Panc1 (cell line): ENCODE measurements at regions not wholly inside any gene's neighbourhood (a gene's known extent, or its start where the extent isn't known, plus 50 kb on each side); places are given as distances from the start of the nearest gene placed in this dataset.

Experiments
- ATAC-seq: fragments of 200-7000 bp; cut with Tn5 transposase; 2 replicates; pipeline ENCODE4 v1.9.1; 2020; ENCODE audit warnings: mild to moderate bottlenecking, moderate library complexity
- BruUV-seq: library from RNA; stranded (reverse); fragments of 400-500 nt; replicated peaks from 2 replicates; lab custom pipeline; 2021; lab: Mats Ljungman, UMichigan
- CTCF ChIA-PET: fragments of 300-600 bp; sonication (Branson Sonifier 250); formaldehyde crosslinking; loops from one replicate; lab custom pipeline; 2022; ENCODE audit warnings: antibody characterized with exemption; lab: Charles Lee
- POLR2A ChIA-PET: fragments of 300-600 bp; sonication (Branson Sonifier 250); formaldehyde crosslinking; loops from one replicate; lab custom pipeline; 2022; ENCODE audit warnings: antibody characterized with exemption; lab: Charles Lee
- DNase-seq: peaks from one replicate; pipeline ENCODE4 v3.0.0-alpha.2; 2010; ENCODE audit warnings: low read depth, low spot score
- H3K27ac ChIP-seq: 2 replicates; pipeline ENCODE4 v1.5.1; 2011; ENCODE audit warnings: mild to moderate bottlenecking, low read length, inconsistent platforms
- H3K27me3 ChIP-seq: fragments of 200-500 bp; sonication (Bioruptor generic); 2 replicates; pipeline ENCODE4 v1.6.0; 2014; ENCODE audit warnings: low read length, inconsistent platforms; ENCODE audit not compliant: control insufficient read depth, insufficient read depth
- H3K36me3 ChIP-seq: fragments of 200-500 bp; sonication (Bioruptor generic); 2 replicates; pipeline ENCODE4 v1.5.1; 2014; ENCODE audit warnings: inconsistent platforms, mild to moderate bottlenecking, low read length, moderate library complexity; ENCODE audit not compliant: control insufficient read depth, insufficient read depth
- H3K4me1 ChIP-seq: 2 replicates; pipeline ENCODE4 v1.5.1; 2011; ENCODE audit warnings: inconsistent platforms, mild to moderate bottlenecking, low read length, moderate library complexity; ENCODE audit not compliant: control insufficient read depth, insufficient read depth
- H3K4me3 ChIP-seq, 2 experiments: 2 replicates each; pipeline ENCODE4 v1.5.1; 2011 to 2012; ENCODE audit warnings: low read depth in 2 of 2, low read length in 2 of 2, mild to moderate bottlenecking in 2 of 2, inconsistent platforms in 1 of 2, moderate library complexity in 1 of 2
- H3K9me3 ChIP-seq: fragments of 200-500 bp; sonication (Bioruptor generic); 2 replicates; pipeline ENCODE4 v1.5.1; 2014; ENCODE audit warnings: low read depth, mild to moderate bottlenecking, inconsistent platforms, low read length, moderate library complexity; ENCODE audit not compliant: control insufficient read depth, insufficient read depth
- POLR2AphosphoS5 ChIP-seq: IDR thresholded peaks from 2 replicates; pipeline ENCODE4 v1.6.1; 2012; ENCODE audit warnings: mild to moderate bottlenecking, low read depth, low read length, moderate library complexity
- SIN3A ChIP-seq: IDR thresholded peaks from 2 replicates; pipeline ENCODE4 v1.6.1; 2012; ENCODE audit warnings: low read depth, mild to moderate bottlenecking, low read length, moderate library complexity, borderline replicate concordance; ENCODE audit not compliant: insufficient read depth
- TCF7L2 ChIP-seq: IDR thresholded peaks from 2 replicates; pipeline ENCODE4 v1.6.1; 2011; ENCODE audit warnings: mild to moderate bottlenecking, low read depth, low read length, inconsistent platforms
- in situ Hi-C: cut with HindIII; loops from 2 replicates; pipeline ENCODE4 v1.10.0; 2016; ENCODE audit warnings: low sequenced_read_pairs, low pct_unique_long_range_greater_than_20kb
- intact Hi-C: fragments of 100-400 bp; cut with micrococcal nuclease; formaldehyde crosslinking; loops from one replicate; pipeline ENCODE4 v1.10.0; 2022; ENCODE audit not compliant: unreplicated experiment
- TF ChIP-seq, protein P1 (sequence below), 2 experiments: IDR thresholded peaks; 2 replicates each; pipeline ENCODE4 v1.6.1; 2011 to 2012; ENCODE audit warnings: low read depth in 2 of 2, control low read depth in 1 of 2, low read length in 1 of 2, mild to moderate bottlenecking in 1 of 2, moderate library complexity in 1 of 2; ENCODE audit not compliant: insufficient read depth in 1 of 2
- TF ChIP-seq, protein P2 (sequence below): fragments of 450-650 bp; IDR thresholded peaks from 2 replicates; pipeline ENCODE4 v1.5.1; 2017; ENCODE audit warnings: mild to moderate bottlenecking

DNA sequence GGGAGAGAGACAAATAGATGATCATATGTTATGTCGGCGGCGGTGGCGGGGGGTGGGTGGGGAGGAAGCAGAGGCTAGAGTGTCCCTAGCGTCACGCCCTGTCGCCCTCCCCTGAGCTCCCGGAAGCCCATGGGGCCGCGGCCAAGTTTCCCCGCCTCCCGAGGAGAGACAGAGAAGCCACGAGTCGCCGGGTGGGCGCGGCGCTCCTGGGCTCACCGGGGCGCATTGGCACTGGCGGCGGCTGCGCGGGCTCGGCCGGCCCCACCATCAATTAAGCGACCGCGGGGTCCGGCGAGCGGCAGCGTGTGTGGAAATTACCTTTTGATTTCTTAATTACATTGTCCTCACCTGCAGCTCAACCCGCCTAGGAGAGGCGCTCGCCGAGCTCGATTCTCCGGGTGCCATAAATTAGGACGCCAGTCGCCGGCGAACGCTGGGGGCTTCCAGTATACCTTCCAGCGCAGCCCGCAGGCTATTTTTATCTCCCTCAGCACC, 119.9 kb upstream of the LHX5 start:
- Histone ChIP-seq H3K4me3 (peak overlapping the region; percentile 16 to 24; a peak in 2 of 4 replicates), H3K4me1 (no peaks in the 10 kb centered on the region), H3K27ac (no peak overlapping the region), H3K9me3 (no peaks in the 10 kb centered on the region), H3K27me3 (peaks cover 6% of the 10 kb centered on the region), H3K36me3 (no peaks in the 10 kb centered on the region)
- in situ Hi-C loops (no loop called here), intact Hi-C loops (no loop called here)
- POLR2A ChIA-PET: no interaction called here
- CTCF ChIA-PET: no interaction called here
- peak; percentile 65 for ATAC-seq
- BruUV-seq: no TSS peak
- no peak for DNase-seq
- no peak for TF ChIP-seq SIN3A
- TF ChIP-seq, protein P1, sequence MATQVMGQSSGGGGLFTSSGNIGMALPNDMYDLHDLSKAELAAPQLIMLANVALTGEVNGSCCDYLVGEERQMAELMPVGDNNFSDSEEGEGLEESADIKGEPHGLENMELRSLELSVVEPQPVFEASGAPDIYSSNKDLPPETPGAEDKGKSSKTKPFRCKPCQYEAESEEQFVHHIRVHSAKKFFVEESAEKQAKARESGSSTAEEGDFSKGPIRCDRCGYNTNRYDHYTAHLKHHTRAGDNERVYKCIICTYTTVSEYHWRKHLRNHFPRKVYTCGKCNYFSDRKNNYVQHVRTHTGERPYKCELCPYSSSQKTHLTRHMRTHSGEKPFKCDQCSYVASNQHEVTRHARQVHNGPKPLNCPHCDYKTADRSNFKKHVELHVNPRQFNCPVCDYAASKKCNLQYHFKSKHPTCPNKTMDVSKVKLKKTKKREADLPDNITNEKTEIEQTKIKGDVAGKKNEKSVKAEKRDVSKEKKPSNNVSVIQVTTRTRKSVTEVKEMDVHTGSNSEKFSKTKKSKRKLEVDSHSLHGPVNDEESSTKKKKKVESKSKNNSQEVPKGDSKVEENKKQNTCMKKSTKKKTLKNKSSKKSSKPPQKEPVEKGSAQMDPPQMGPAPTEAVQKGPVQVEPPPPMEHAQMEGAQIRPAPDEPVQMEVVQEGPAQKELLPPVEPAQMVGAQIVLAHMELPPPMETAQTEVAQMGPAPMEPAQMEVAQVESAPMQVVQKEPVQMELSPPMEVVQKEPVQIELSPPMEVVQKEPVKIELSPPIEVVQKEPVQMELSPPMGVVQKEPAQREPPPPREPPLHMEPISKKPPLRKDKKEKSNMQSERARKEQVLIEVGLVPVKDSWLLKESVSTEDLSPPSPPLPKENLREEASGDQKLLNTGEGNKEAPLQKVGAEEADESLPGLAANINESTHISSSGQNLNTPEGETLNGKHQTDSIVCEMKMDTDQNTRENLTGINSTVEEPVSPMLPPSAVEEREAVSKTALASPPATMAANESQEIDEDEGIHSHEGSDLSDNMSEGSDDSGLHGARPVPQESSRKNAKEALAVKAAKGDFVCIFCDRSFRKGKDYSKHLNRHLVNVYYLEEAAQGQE (IDR thresholded peaks at IDR 0.05; ENCODE audit: insufficient read depth in 1 of 2, low read depth in 2 of 2, low read length in 1 of 2): no peak
- TF ChIP-seq, protein P2, sequence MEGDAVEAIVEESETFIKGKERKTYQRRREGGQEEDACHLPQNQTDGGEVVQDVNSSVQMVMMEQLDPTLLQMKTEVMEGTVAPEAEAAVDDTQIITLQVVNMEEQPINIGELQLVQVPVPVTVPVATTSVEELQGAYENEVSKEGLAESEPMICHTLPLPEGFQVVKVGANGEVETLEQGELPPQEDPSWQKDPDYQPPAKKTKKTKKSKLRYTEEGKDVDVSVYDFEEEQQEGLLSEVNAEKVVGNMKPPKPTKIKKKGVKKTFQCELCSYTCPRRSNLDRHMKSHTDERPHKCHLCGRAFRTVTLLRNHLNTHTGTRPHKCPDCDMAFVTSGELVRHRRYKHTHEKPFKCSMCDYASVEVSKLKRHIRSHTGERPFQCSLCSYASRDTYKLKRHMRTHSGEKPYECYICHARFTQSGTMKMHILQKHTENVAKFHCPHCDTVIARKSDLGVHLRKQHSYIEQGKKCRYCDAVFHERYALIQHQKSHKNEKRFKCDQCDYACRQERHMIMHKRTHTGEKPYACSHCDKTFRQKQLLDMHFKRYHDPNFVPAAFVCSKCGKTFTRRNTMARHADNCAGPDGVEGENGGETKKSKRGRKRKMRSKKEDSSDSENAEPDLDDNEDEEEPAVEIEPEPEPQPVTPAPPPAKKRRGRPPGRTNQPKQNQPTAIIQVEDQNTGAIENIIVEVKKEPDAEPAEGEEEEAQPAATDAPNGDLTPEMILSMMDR: no peak
- no peak for TF ChIP-seq POLR2AphosphoS5

DNA sequence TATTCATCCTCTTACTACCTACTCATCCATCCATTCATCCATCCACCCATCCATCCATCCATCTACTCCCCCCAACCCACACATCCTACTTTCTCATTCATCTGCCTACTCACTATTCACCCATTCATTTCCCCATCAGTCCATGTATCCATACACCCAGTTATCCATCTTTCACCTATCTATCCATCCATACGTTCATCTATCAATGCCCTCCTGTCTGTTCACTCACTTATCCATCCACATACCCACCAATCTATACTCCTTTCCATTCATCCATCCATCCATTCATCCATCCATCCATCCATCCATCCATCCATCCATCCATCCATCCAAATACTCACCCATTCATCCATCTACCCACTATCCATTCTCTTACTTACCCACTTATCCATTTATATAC, 117.8 kb upstream of the LHX5 start:
- H3K4me1 ChIP-seq: no peaks in the 10 kb centered on the region
- H3K27ac ChIP-seq: no peak overlapping the region
- no peaks in the 10 kb centered on the region for H3K9me3 ChIP-seq
- intact Hi-C loops (no loop called here), in situ Hi-C loops (no loop called here)
- TF ChIP-seq, protein P2: no peak
- TF ChIP-seq SIN3A: no peak
- no peak for TF ChIP-seq TCF7L2
- TF ChIP-seq, protein P1 (IDR thresholded peaks at IDR 0.05; ENCODE audit: insufficient read depth in 1 of 2, low read depth in 2 of 2, low read length in 1 of 2): no peak
- no peak for TF ChIP-seq POLR2AphosphoS5
- ChIA-PET POLR2A (no interaction called here), CTCF (no interaction called here)
- no peaks in the 10 kb centered on the region for H3K36me3 ChIP-seq
- BruUV-seq: no TSS peak
- DNase-seq (no peak), ATAC-seq (no peak)
- H3K27me3 ChIP-seq: peaks cover 9% of the 10 kb centered on the region
- H3K4me3 ChIP-seq: no peak overlapping the region
